GM10248 (cell line): ENCODE measurements at regions not wholly inside any gene's neighbourhood (a gene's known extent, or its start where the extent isn't known, plus 50 kb on each side); places are given as distances from the start of the nearest gene placed in this dataset.

ENCODE experiments used
- CTCF ChIA-PET: fragments of 300-600 bp; sonication (Branson Sonifier 250); formaldehyde crosslinking; extraction: SDS; loops from one replicate; lab custom pipeline; 2021; ENCODE audit warnings: antibody characterized with exemption; lab: Yijun Ruan, JAX
- POLR2A ChIA-PET: fragments of 350-650 bp; sonication (Branson Sonifier 250); formaldehyde crosslinking; extraction: SDS; loops from one replicate; lab custom pipeline; 2020; ENCODE audit warnings: antibody characterized with exemption; lab: Yijun Ruan, JAX
- DNase-seq: peaks from one replicate; pipeline ENCODE4 v3.0.0; 2012; ENCODE audit errors: extremely low spot score
- CTCF ChIP-seq: IDR thresholded peaks from 2 replicates; pipeline ENCODE4 v1.5.1; 2012; ENCODE audit warnings: mild to moderate bottlenecking, low read depth; ENCODE audit errors: extremely low read depth, missing control alignments, control extremely low read depth

GRCh38 chr17:36755586-36755985 lies 154.2 kb downstream of the MRM1 start:
- peak; percentile 39 for DNase-seq
- CTCF ChIA-PET: interaction anchor here (1.0 to 2.0 kb wide), 9 partner anchors 11 to 152 kb away, joined by 3 to 9 read pairs (median 4); no protein-coding TSS in a partner anchor
- POLR2A ChIA-PET: no interaction called here
- TF ChIP-seq CTCF: peak; percentile 39

- ChIA-PET POLR2A (no interaction called here), CTCF (no interaction called here)
- DNase-seq: no peak
- TF ChIP-seq CTCF: no peak
Measured at GRCh38 chr17:36756695-36757094, 155.3 kb downstream of the MRM1 start.

- DNase-seq: no peak
- ChIA-PET CTCF (interaction anchor here (1.4 kb wide), 1 partner anchor 135 kb away, joined by 3 read pairs; no protein-coding TSS in a partner anchor), POLR2A (no interaction called here)
- TF ChIP-seq CTCF: no peak
Measured at GRCh38 chr17:36760425-36760824, 159.0 kb downstream of the MRM1 start.

- no peak for DNase-seq
- ChIA-PET POLR2A (no interaction called here), CTCF (no interaction called here)
- TF ChIP-seq CTCF: no peak
Measured at GRCh38 chr17:36761203-36761950, 160.0 kb downstream of the MRM1 start.

GRCh38 chr17:36765436-36766043 lies 164.2 kb downstream of the MRM1 start:
- CTCF ChIA-PET: interaction anchor here (1.4 kb wide), 1 partner anchor 23 kb away, joined by 3 read pairs; no protein-coding TSS in a partner anchor
- POLR2A ChIA-PET: no interaction called here

GRCh38 chr17:36768394-36768793 lies 167.0 kb downstream of the MRM1 start:
- TF ChIP-seq CTCF: peak; percentile 16
- no peak for DNase-seq
- ChIA-PET CTCF (no interaction called here), POLR2A (no interaction called here)

More at GRCh38 chr17:36765436-36766043, 164.2 kb downstream of the MRM1 start:
- no peak for TF ChIP-seq CTCF
- DNase-seq: no peak
